Lower leg skin (tissue), 4 donors: ENCODE measurements at regions not wholly inside any gene's neighbourhood (a gene's known extent, or its start where the extent isn't known, plus 50 kb on each side); places are given as distances from the start of the nearest gene placed in this dataset.
A peak's percentile ranks its signal among the peaks of the same experiment; 100 is the strongest.

Source experiments
- DNase-seq, 2 donors: peaks; one replicate each; pipeline ENCODE4 v3.0.0-alpha.2; 2019; ENCODE audit warnings: low spot score in 2 of 2
- H3K4me3 ChIP-seq: fragments of 200-600 bp; sonication (generic); 2 replicates; pipeline ENCODE4 v1.5.1; 2017; ENCODE audit warnings: mild to moderate bottlenecking, low read depth; ENCODE audit not compliant: poor library complexity, severe bottlenecking
- CTCF ChIP-seq, 3 donors: fragments of 450-650 bp; IDR thresholded peaks; one replicate each; pipeline ENCODE4 v1.5.1; 2016; ENCODE audit warnings: antibody characterized with exemption in 3 of 3, mild to moderate bottlenecking in 3 of 3, moderate library complexity in 2 of 3
- POLR2A ChIP-seq, 2 donors: fragments of 450-650 bp; IDR thresholded peaks; one replicate each; pipeline ENCODE4 v1.6.1; 2016 to 2017; ENCODE audit warnings: antibody characterized with exemption in 2 of 2, mild to moderate bottlenecking in 1 of 2, moderate library complexity in 1 of 2
- WGBS, 2 donors: methylation state at CpG; one replicate each; pipeline ENCODE4 v1.1.5; 2018; 5-methylcytosine and 5-hydroxymethylcytosine counted together
- intact Hi-C: fragments of 100-400 bp; cut with DNase I; formaldehyde crosslinking; loops from one replicate; pipeline ENCODE4 v1.15.0; 2023; ENCODE audit warnings: low total_unique reads

- WGBS, 2 donors, result 70 to 78% methylated on average over 14 to 15 of the region's 15 CpGs
- intact Hi-C loops, result no loop called here
Measured at GRCh38 chr10:130656582-130657133, 520.5 kb downstream of the GLRX3 start.

DNA sequence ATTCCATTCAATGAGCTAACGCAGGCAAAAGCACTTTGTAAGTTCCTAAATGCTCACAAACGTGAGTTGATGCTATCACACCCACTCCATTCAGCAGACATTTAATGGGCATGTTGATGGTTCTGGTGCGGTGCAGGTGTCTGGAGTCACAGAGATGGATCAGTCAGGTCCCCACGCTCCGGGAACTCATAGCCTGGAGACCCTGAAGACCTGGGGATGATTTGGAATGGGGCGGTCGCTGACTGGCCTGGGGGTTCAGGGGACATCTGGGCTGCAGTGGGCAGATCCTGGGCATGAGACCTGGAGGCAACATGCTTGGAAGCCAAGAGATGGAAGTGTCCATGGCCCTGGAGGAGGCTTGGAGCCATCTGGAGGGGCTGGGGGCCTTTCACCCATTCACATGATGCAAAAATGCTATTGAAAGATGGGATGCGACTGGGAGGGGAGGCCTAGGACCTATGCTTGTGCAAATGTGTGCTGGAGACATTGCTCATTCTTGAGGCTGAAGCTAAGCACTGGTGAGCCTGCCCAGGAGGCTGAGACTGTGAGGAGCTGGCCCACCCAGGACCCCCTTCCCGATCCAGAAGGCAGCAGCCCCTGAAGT is 522.6 kb downstream of the GLRX3 start:
- H3K4me3 ChIP-seq, result no peak overlapping the region
- whole genome bisulfite sequencing, 2 donors, result 80 to 81% methylated on average over 9 of the region's 9 CpGs
- peak in 1 of 2 donors; percentile 72 for DNase-seq
- intact Hi-C loops, result no loop called here
- TF ChIP-seq CTCF (IDR thresholded peaks at IDR 0.05), result no peak
- TF ChIP-seq POLR2A (IDR thresholded peaks at IDR 0.05), result no peak

More at GRCh38 chr10:130656582-130657133, 520.5 kb downstream of the GLRX3 start:
- DNase-seq, result peak in 1 of 2 donors; percentile 65
- no peak overlapping the region for H3K4me3 ChIP-seq
- no peak for TF ChIP-seq CTCF (IDR thresholded peaks at IDR 0.05)
- TF ChIP-seq POLR2A (IDR thresholded peaks at IDR 0.05), result no peak

GRCh38 chr10:130659528-130659927 is 523.3 kb downstream of the GLRX3 start:
- 80 to 83% methylated on average over 10 of the region's 10 CpGs for WGBS, 2 donors
- TF ChIP-seq POLR2A (IDR thresholded peaks at IDR 0.05) (no peak), CTCF (IDR thresholded peaks at IDR 0.05) (no peak)
- intact Hi-C loops, result no loop called here
- peak in 1 of 2 donors; percentile 66 for DNase-seq
- H3K4me3 ChIP-seq, result no peak overlapping the region

DNA sequence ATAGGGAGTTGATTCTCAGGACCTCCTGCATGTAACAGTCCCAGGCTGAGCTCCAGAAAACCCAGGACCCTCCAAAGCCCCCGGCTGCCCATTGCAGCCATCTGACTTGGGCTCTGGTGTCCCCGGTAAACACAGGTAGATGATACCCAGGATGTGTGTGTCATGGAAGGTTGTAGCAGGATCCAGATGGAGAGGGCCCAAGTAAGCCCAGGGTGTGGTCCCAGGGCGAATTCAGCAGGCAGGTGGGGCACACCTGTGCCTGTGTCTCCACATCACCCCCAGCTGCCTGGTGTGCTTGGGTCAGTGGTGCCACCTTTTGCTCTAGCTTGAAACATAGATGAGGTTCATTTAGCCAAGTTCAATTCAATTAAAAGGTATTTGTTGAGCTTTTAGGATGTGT is 524.1 kb downstream of the GLRX3 start:
- intact Hi-C loops, result no loop called here
- DNase-seq, result no peak
- WGBS, 2 donors, result 66 to 80% methylated on average over 3 of the region's 3 CpGs
- TF ChIP-seq CTCF (IDR thresholded peaks at IDR 0.05), result no peak
- no peak for TF ChIP-seq POLR2A (IDR thresholded peaks at IDR 0.05)
- H3K4me3 ChIP-seq, result no peak overlapping the region

- 83% methylated on average over 7 of the region's 7 CpGs for WGBS, 2 donors
- H3K4me3 ChIP-seq, result no peak overlapping the region
- no peak for TF ChIP-seq CTCF (IDR thresholded peaks at IDR 0.05)
- TF ChIP-seq POLR2A (IDR thresholded peaks at IDR 0.05), result no peak
- intact Hi-C loops, result no loop called here
- peak in 1 of 2 donors; percentile 76 for DNase-seq
Measured at GRCh38 chr10:130661419-130661818, 525.2 kb downstream of the GLRX3 start.

DNA sequence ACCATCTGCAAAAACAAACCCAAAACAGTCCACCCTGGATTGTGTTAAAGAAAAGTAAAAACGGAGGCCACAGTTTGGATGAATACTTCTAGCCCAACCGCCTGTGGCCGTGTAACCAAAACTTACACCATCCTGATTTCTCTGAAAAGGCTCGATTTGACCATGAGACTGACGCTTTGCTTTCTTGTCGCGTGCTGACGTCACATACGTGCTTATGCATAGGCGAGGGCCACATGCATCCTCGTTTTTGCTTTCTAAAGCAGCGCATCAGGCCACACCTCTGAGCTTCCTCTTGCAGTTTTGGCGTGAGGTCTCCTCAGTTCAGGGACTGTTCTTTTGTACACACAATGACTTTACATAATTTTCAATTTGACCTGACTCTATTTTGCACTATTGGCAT is 526.6 kb downstream of the GLRX3 start:
- WGBS, 2 donors, result 88 to 90% methylated on average over 13 of the region's 13 CpGs
- TF ChIP-seq POLR2A (IDR thresholded peaks at IDR 0.05) (no peak), CTCF (IDR thresholded peaks at IDR 0.05) (no peak)

More for the DNA sequence above, 526.6 kb downstream of the GLRX3 start:
- intact Hi-C loops, result no loop called here
- DNase-seq, result no peak
- H3K4me3 ChIP-seq, result no peak overlapping the region
